ENCODE measurements at regions not wholly inside any gene's neighbourhood (a gene's known extent, or its start where the extent isn't known, plus 50 kb on each side); places are given as distances from the start of the nearest gene placed in this dataset.

GRCh38 chr15:58294681-58295254 is 137.0 kb upstream of the LIPC start (continued):
- TF ChIP-seq CHD1 (IDR thresholded peaks at IDR 0.05; ENCODE audit: low read depth, low read length) (no peak), NFIC (IDR thresholded peaks at IDR 0.05; ENCODE audit: low read depth, low read length) (no peak)

DNA sequence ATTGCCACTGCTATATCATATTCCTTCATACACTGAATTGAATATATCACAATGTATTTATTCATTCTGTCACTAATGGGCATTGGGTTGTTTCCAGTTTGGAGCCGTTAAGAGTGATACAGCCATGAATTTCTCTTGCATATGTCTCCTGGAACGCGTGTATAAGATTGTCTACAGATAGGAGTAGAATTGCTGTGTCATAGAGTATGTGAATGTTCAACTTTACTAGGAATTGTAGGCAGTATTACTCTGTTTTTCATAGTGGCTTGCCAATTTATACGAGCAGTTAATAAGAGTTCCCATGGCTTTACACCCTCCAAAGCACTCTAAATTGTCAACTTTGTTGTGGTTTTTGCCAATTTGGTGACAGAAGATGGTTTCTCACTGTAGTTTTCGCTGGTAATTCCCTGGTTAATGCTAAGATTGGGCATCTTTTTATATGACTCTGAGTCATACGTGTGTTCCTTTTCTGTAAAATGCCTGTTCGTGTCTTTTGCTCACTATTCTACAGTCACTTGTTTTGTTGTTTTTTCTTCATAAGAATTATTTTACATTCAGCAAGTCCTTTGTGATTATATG is 136.1 kb upstream of the LIPC start:
- in situ Hi-C loops (cut with MboI) = no loop called here
- intact Hi-C loops (cut with micrococcal nuclease; ENCODE audit: unreplicated experiment) = no loop called here
- BruUV-seq (replicated peaks) = no TSS peak
- TF ChIP-seq, protein P1, sequence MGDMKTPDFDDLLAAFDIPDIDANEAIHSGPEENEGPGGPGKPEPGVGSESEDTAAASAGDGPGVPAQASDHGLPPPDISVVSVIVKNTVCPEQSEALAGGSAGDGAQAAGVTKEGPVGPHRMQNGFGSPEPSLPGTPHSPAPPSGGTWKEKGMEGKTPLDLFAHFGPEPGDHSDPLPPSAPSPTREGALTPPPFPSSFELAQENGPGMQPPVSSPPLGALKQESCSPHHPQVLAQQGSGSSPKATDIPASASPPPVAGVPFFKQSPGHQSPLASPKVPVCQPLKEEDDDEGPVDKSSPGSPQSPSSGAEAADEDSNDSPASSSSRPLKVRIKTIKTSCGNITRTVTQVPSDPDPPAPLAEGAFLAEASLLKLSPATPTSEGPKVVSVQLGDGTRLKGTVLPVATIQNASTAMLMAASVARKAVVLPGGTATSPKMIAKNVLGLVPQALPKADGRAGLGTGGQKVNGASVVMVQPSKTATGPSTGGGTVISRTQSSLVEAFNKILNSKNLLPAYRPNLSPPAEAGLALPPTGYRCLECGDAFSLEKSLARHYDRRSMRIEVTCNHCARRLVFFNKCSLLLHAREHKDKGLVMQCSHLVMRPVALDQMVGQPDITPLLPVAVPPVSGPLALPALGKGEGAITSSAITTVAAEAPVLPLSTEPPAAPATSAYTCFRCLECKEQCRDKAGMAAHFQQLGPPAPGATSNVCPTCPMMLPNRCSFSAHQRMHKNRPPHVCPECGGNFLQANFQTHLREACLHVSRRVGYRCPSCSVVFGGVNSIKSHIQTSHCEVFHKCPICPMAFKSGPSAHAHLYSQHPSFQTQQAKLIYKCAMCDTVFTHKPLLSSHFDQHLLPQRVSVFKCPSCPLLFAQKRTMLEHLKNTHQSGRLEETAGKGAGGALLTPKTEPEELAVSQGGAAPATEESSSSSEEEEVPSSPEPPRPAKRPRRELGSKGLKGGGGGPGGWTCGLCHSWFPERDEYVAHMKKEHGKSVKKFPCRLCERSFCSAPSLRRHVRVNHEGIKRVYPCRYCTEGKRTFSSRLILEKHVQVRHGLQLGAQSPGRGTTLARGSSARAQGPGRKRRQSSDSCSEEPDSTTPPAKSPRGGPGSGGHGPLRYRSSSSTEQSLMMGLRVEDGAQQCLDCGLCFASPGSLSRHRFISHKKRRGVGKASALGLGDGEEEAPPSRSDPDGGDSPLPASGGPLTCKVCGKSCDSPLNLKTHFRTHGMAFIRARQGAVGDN (IDR thresholded peaks at IDR 0.05) = no peak
- no peak for TF ChIP-seq MXI1 (IDR thresholded peaks at IDR 0.05; ENCODE audit: low read depth, low read length)
- no peak for TF ChIP-seq RUNX3 (IDR thresholded peaks at IDR 0.05; ENCODE audit: low read length)
- TF ChIP-seq SMAD5 (IDR thresholded peaks at IDR 0.05; ENCODE audit: low read depth) = no peak
- TF ChIP-seq YY1 (IDR thresholded peaks at IDR 0.05; ENCODE audit: low read depth, low read length) = no peak
- TF ChIP-seq BCL3 (IDR thresholded peaks at IDR 0.05; ENCODE audit: borderline replicate concordance, insufficient read depth, low read depth, low read length, poor library complexity, severe bottlenecking) = no peak
- no peak for TF ChIP-seq BACH1 (IDR thresholded peaks at IDR 0.05; ENCODE audit: borderline replicate concordance)
- TF ChIP-seq MEF2B (IDR thresholded peaks at IDR 0.05; ENCODE audit: partially characterized antibody, poor library complexity, severe bottlenecking) = no peak
- no peak for TF ChIP-seq EZH2 (IDR thresholded peaks at IDR 0.05; ENCODE audit: borderline replicate concordance, control insufficient read depth, low read depth, low read length)
- no peak for TF ChIP-seq JUND (IDR thresholded peaks at IDR 0.05; ENCODE audit: low read depth, low read length)
- TF ChIP-seq, protein P2, sequence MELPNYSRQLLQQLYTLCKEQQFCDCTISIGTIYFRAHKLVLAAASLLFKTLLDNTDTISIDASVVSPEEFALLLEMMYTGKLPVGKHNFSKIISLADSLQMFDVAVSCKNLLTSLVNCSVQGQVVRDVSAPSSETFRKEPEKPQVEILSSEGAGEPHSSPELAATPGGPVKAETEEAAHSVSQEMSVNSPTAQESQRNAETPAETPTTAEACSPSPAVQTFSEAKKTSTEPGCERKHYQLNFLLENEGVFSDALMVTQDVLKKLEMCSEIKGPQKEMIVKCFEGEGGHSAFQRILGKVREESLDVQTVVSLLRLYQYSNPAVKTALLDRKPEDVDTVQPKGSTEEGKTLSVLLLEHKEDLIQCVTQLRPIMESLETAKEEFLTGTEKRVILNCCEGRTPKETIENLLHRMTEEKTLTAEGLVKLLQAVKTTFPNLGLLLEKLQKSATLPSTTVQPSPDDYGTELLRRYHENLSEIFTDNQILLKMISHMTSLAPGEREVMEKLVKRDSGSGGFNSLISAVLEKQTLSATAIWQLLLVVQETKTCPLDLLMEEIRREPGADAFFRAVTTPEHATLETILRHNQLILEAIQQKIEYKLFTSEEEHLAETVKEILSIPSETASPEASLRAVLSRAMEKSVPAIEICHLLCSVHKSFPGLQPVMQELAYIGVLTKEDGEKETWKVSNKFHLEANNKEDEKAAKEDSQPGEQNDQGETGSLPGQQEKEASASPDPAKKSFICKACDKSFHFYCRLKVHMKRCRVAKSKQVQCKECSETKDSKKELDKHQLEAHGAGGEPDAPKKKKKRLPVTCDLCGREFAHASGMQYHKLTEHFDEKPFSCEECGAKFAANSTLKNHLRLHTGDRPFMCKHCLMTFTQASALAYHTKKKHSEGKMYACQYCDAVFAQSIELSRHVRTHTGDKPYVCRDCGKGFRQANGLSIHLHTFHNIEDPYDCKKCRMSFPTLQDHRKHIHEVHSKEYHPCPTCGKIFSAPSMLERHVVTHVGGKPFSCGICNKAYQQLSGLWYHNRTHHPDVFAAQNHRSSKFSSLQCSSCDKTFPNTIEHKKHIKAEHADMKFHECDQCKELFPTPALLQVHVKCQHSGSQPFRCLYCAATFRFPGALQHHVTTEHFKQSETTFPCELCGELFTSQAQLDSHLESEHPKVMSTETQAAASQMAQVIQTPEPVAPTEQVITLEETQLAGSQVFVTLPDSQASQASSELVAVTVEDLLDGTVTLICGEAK (IDR thresholded peaks at IDR 0.05; ENCODE audit: borderline replicate concordance) = no peak

More for the DNA sequence above, 136.1 kb upstream of the LIPC start:
- H3K4me3 ChIP-seq = no peak overlapping the region
- ChIA-PET SMC1A (ENCODE audit: uncharacterized antibody, unreplicated experiment) (interaction anchor here (1.4 kb wide), 1 partner anchor 60 kb away, joined by 3 read pairs; no protein-coding TSS in a partner anchor), RAD21 (ENCODE audit: unreplicated experiment) (no interaction called here), POLR2A (no interaction called here), CTCF (no interaction called here)
- H3K36me3 ChIP-seq (ENCODE audit: control insufficient read depth in 2 of 2, insufficient read depth in 2 of 2, low read length in 1 of 2) = no peaks in the 10 kb centered on the region
- ATAC-seq (no peak), DNase-seq (ENCODE audit: low read depth, low spot score) (peak; percentile 11), FAIRE-seq (no peak)
- H3K4me2 ChIP-seq (ENCODE audit: control insufficient read depth, insufficient read depth) = no peak overlapping the region
- no peak overlapping the region for H3K9ac ChIP-seq (ENCODE audit: control insufficient read depth, insufficient read depth, low read length)
- H3K27ac ChIP-seq (ENCODE audit: control insufficient read depth, insufficient read depth) = no peak overlapping the region
- peaks cover 14% of the 10 kb centered on the region for H3K9me3 ChIP-seq (replicated peaks; ENCODE audit: control insufficient read depth, insufficient read depth, low read length)
- no peak overlapping the region for H2AFZ ChIP-seq (ENCODE audit: control insufficient read depth, low read depth, low read length)
- 49% methylated on average over 7 of the region's 7 CpGs for WGBS (ENCODE audit: insufficient coverage, insufficient replicate concordance, low lambda C conversion rate, missing lambda C conversion rate)
- no peaks in the 10 kb centered on the region for H3K27me3 ChIP-seq (replicated peaks in 1 of 2; ENCODE audit: control insufficient read depth in 2 of 2, insufficient read depth in 2 of 2, low read length in 1 of 2)
- H3K4me1 ChIP-seq (ENCODE audit: control insufficient read depth, insufficient read depth, low read length) = peaks cover 7% of the 10 kb centered on the region
- no peaks in the 10 kb centered on the region for H3K79me2 ChIP-seq (ENCODE audit: control insufficient read depth, insufficient read depth, low read length)
- no peaks in the 10 kb centered on the region for H4K20me1 ChIP-seq (ENCODE audit: control insufficient read depth, insufficient read depth)
